ENCODE measurements at regions not wholly inside any gene's neighbourhood (a gene's known extent, or its start where the extent isn't known, plus 50 kb on each side); places are given as distances from the start of the nearest gene placed in this dataset.

- DNase-seq (ENCODE audit: low read depth): no peak
These were observed 504.3 kb upstream of the FAM98A start for GRCh38 chr2:34103437-34103836.

- no peak for DNase-seq (ENCODE audit: low read depth)
These were observed 503.2 kb upstream of the FAM98A start for GRCh38 chr2:34102339-34102738.

GRCh38 chr2:34099377-34099776 is 500.3 kb upstream of the FAM98A start:
- no peak for DNase-seq (ENCODE audit: low read depth)

- DNase-seq (ENCODE audit: low read depth): no peak
These were observed 499.2 kb upstream of the FAM98A start for GRCh38 chr2:34098256-34098655.

- peak; percentile 2 for DNase-seq (ENCODE audit: low read depth)
These were observed 497.6 kb upstream of the FAM98A start for GRCh38 chr2:34096562-34097171.

- no peak for DNase-seq (ENCODE audit: low read depth)
These were observed 494.7 kb upstream of the FAM98A start for GRCh38 chr2:34093790-34094189.

GRCh38 chr2:34070196-34070595 is 471.1 kb upstream of the FAM98A start:
- DNase-seq (ENCODE audit: low read depth): no peak

DNA sequence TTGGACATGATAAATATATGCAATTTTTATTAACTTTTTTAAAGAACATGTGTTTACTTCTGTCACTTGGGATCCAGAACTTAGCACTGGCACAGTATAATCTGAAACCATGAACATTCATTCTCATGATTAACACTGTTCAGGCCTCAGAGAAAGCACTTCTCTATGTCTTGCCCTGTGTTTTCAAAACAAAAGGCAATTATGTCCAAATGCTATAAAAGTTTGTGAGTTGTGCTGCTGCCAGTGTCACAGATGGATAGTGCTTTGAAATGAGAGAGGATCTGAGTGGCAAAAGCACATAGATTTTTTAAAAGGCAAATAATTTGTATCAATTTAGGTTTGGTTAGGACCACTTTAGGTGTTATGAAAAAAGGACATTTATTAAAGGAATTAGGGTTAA is 470.5 kb upstream of the FAM98A start:
- no peak for DNase-seq (ENCODE audit: low read depth)

DNA sequence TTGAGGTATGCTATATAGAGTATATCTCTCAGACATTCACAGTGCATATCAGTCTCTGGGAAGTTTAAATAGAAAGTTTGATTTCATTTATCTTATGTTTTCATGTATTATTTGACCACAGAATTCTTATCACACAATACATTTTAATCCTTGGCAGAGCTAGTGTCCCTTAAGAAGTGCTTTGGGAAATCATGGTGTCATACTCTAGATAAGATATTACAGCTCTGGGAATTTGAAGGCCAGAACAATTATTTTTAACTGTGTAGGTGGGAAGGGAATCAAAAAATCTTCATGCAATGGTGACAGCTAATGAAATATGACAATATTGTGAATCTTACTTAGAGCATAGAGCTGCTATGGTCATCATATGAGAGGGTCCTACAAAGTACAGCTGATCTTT is 451.3 kb upstream of the FAM98A start:
- no peak for DNase-seq (ENCODE audit: low read depth)

GRCh38 chr2:34045101-34045655 is 446.1 kb upstream of the FAM98A start:
- DNase-seq (ENCODE audit: low read depth): no peak

DNA sequence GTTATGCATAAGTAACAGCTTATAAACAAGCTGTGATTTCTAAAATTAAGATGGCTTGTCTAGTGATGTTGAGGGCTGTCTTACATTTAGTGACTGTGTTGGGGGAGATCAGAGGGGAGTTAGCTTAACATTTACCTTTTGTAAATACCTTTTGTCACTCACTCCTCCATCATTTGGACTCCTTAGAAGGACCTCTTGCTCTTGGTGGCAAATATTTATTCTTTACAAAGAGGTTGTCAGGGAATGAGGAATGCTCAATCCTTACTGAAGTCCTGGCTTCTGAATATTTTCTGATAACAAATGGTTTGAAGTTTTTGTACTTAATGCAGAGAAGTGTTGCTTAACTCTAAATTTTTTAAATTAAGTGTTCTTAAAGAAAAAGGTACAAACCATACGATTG is 438.8 kb upstream of the FAM98A start:
- DNase-seq (ENCODE audit: low read depth): no peak

DNA sequence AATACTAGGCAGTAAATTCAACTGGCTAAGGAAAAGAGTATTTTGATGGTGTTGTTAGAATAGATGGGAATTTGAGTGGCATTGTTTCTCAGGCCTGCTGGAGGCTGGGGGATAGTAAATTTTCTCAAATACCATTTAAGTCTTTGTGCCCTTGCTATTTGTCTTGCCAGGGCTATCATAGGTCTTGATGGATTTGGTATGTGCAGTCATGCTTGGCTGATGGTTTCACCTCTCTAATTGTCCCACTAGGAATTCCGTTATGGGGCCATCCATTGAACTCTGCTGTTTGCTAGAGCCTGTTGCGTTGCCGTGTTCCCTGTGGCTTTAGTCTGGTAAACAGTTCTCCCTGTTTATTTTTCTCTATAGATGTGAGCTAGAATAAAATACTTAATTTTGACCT is 438.1 kb upstream of the FAM98A start:
- no peak for DNase-seq (ENCODE audit: low read depth)

GRCh38 chr2:34031097-34031496 is 432.0 kb upstream of the FAM98A start:
- no peak for DNase-seq (ENCODE audit: low read depth)

GRCh38 chr2:34030273-34030672 is 431.2 kb upstream of the FAM98A start:
- no peak for DNase-seq (ENCODE audit: low read depth)

GRCh38 chr2:34029073-34029472 is 430.0 kb upstream of the FAM98A start:
- no peak for DNase-seq (ENCODE audit: low read depth)

DNA sequence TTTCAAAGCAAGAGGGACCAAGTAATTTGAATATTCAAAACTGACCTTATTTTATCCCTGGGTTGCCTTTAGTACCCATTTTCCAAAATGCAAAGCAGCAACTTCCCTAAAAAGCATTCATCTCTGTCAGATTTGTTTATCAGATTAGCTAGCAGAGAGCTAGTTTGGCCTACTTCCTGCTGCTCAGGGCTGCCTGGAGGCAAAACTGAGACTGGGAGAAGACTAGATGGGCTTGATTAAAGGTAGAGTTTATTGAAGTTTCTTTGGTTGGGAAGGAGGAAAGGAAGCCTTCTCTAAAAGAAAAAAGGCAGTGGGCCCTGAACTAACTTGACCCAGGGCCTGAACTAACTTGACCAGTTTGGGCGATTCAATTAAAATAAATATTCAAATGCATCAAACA is 426.1 kb upstream of the FAM98A start:
- DNase-seq (ENCODE audit: low read depth): no peak

DNA sequence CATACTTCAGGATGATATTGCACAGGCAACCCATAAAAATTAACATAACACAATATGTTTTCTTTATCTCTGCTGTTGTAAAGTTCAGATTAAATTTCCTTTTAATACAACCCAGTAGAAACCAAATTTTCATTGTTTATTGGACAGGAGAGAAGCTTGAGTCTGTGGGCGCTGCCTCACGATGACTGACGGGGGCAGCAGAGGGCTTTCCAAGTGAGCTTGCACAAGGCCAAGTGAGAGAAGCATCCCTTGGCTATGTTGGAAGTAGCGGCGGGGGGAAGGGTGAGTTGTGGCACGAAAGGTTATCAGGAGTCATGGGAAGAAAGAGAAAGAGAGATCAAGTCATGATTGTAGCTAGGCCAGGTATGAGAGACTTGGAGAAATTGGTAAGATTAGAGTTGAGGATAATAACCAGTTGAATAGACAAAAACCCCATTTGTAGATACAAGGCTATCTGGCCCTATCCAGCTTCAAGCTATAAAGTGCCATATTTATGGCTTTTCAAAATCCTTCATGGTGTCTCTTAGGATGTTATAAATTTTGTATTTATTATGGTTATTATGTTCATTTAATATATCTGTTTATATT is 413.7 kb upstream of the FAM98A start:
- peak; percentile 0 for DNase-seq (ENCODE audit: low read depth)

DNA sequence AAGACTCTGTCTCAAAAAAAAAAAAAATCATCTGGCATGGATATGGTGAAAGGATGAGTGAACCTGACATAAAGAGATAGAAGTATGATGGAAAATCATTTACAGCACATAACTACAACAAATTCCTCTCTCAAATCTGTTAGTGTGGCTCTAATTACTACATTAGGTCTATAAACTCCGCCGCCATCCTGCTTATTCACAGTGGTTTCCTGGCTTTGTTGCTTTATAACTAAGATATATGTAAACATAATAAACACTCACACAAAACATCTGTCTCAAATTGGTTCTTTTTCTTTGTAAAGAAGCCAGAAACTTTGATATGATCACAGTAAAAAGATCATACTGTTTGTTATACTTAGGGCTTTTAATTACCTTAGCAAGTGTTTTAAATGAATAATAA is 412.6 kb upstream of the FAM98A start:
- no peak for DNase-seq (ENCODE audit: low read depth)

DNA sequence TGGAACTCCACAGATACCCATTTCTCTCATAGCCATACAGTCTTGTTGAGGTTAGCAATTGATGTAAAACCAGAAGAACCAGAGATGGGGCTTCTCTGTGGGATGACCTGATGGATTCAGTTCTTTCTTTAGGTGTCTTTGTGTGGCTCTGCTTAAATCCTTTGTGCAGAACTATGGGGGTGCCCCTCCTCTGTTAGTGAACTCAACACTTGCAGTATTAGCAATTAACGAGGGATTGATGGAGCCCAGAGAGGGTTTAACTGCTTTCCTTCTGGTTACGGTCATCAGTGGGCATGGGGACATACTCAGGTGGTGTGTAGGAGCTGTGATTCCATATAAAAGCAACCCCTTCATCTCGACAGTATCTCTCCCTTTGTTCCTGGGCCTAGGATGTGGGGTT is 406.8 kb upstream of the FAM98A start:
- DNase-seq (ENCODE audit: low read depth): no peak

GRCh38 chr2:34004936-34005335 is 405.8 kb upstream of the FAM98A start:
- no peak for DNase-seq (ENCODE audit: low read depth)

GRCh38 chr2:34003795-34004194 is 404.7 kb upstream of the FAM98A start:
- DNase-seq (ENCODE audit: low read depth): no peak

- DNase-seq (ENCODE audit: low read depth): no peak
These were observed 402.5 kb upstream of the FAM98A start for GRCh38 chr2:34001557-34001956.

- DNase-seq (ENCODE audit: low read depth): no peak
These were observed 385.0 kb upstream of the FAM98A start for GRCh38 chr2:33984131-33984530.

DNA sequence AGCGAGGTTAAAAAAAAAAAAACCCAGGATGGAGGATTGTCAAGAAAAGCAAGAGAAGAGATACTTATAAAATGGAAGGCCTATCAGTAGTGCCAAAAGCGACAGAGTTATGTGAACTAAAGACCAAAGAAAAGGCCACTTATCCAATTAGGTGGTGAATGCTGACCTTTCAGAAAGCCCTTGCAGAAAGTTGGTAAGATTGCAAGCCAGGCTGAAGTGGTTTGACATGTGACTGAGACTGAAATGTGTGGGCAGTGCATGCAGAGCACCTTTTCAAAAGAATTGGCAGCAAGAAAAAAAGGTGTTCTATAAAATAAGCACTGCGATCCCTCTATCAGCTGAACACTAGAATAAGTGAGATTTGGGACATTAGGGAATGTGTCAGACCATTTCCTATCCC is 379.4 kb upstream of the FAM98A start:
- no peak for DNase-seq (ENCODE audit: low read depth)

Measured in stimulated activated CD8-positive, alpha-beta memory T cell treated with anti-CD3 and anti-CD28 coated beads, Interleukin-4, amount 100 ng/mL, for 24 hours (primary cell).